ENCODE measurements at regions not wholly inside any gene's neighbourhood (a gene's known extent, or its start where the extent isn't known, plus 50 kb on each side); places are given as distances from the start of the nearest gene placed in this dataset.

DNA sequence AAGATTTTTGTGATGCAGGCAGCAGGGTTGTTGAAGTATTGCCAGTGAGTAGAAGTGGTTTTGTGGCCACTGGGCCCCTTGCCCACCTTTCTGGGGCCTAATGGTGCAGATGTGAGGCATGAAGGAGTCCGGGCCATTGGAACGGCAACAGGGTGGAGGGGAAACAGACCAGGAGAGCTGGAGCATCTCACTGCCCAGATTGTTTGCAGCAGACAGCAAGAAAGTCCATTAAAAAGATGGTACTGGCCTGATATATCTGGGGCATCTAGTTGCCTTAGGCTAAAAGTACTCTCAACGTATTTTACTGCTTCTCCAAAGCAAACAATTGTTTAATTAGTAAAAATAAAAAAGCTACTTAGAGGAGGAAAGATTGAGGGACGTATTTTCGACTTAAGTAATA, 298.4 kb downstream of the SATB1 start:
- Histone ChIP-seq H3F3A (ENCODE audit: insufficient read depth) (no peaks in the 10 kb centered on the region), H3K9me2 (replicated peaks; ENCODE audit: insufficient read depth, low read length) (no peaks in the 10 kb centered on the region), H3K79me2 (ENCODE audit: insufficient read depth, low read length) (no peaks in the 10 kb centered on the region), H3K9me3 (ENCODE audit: insufficient read depth, low read length) (no peaks in the 10 kb centered on the region), H2AFZ (ENCODE audit: low read depth, low read length, severe bottlenecking) (no peak overlapping the region), H3K36me3 (ENCODE audit: low read length) (no peaks in the 10 kb centered on the region), H3K4me3 (ENCODE audit: insufficient read depth, low read length, poor library complexity, severe bottlenecking) (no peak overlapping the region), H3K4me2 (ENCODE audit: low read depth, low read length, poor library complexity, severe bottlenecking) (peak overlapping the region; percentile 38), H4K20me1 (ENCODE audit: low read depth, low read length) (no peaks in the 10 kb centered on the region), H3K9ac (ENCODE audit: low read length) (no peak overlapping the region), H3K27me3 (ENCODE audit: low read length) (0 out of 2 replicates have a peak, but pooled peaks cover 3% of the 10 kb centered on the region), H3K27ac (ENCODE audit: low read depth, low read length) (no peak overlapping the region)
- no peak for TF ChIP-seq EZH2phosphoT487 (conservative IDR thresholded peaks at IDR 0.05; ENCODE audit: low read length)
- TF ChIP-seq, protein P1, sequence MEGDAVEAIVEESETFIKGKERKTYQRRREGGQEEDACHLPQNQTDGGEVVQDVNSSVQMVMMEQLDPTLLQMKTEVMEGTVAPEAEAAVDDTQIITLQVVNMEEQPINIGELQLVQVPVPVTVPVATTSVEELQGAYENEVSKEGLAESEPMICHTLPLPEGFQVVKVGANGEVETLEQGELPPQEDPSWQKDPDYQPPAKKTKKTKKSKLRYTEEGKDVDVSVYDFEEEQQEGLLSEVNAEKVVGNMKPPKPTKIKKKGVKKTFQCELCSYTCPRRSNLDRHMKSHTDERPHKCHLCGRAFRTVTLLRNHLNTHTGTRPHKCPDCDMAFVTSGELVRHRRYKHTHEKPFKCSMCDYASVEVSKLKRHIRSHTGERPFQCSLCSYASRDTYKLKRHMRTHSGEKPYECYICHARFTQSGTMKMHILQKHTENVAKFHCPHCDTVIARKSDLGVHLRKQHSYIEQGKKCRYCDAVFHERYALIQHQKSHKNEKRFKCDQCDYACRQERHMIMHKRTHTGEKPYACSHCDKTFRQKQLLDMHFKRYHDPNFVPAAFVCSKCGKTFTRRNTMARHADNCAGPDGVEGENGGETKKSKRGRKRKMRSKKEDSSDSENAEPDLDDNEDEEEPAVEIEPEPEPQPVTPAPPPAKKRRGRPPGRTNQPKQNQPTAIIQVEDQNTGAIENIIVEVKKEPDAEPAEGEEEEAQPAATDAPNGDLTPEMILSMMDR (IDR thresholded peaks at IDR 0.05; ENCODE audit: insufficient read depth, low read length, poor library complexity, severe bottlenecking) = no peak

DNA sequence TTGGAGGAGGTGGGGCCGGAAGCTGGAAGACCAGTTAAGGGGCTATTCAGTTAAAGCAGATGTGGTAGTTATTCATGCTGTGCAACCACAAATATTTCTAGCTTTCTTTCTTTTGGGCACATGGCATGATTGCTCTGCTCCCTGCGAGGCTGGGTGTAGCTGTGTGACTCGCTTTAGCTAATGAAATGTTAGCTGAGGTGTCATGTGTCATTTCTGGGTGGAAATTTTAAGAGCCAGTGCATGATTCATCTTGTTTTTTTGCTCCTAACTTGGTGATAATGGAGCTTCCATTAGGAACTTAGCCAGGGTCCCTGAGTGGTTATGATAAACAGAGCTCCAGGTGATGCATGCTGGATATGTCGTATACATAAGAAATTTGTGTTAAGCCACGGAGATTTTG, 300.6 kb downstream of the SATB1 start:
- no peak for TF ChIP-seq EZH2phosphoT487 (conservative IDR thresholded peaks at IDR 0.05; ENCODE audit: low read length)
- TF ChIP-seq, protein P1 (IDR thresholded peaks at IDR 0.05; ENCODE audit: insufficient read depth, low read length, poor library complexity, severe bottlenecking) = no peak
- H3K9me3 ChIP-seq (ENCODE audit: insufficient read depth, low read length) = no peaks in the 10 kb centered on the region
- no peaks in the 10 kb centered on the region for H3K79me2 ChIP-seq (ENCODE audit: insufficient read depth, low read length)
- no peak overlapping the region for H3K4me2 ChIP-seq (ENCODE audit: low read depth, low read length, poor library complexity, severe bottlenecking)
- H3K36me3 ChIP-seq (ENCODE audit: low read length) = no peaks in the 10 kb centered on the region
- H3K9ac ChIP-seq (ENCODE audit: low read length) = no peak overlapping the region
- no peak overlapping the region for H3K27ac ChIP-seq (ENCODE audit: low read depth, low read length)
- H3K27me3 ChIP-seq (ENCODE audit: low read length) = 0 out of 2 replicates have a peak, but pooled peaks cover 3% of the 10 kb centered on the region
- H2AFZ ChIP-seq (ENCODE audit: low read depth, low read length, severe bottlenecking) = no peak overlapping the region
- H3K4me3 ChIP-seq (ENCODE audit: insufficient read depth, low read length, poor library complexity, severe bottlenecking) = no peak overlapping the region
- no peaks in the 10 kb centered on the region for H3K9me2 ChIP-seq (replicated peaks; ENCODE audit: insufficient read depth, low read length)
- H4K20me1 ChIP-seq (ENCODE audit: low read depth, low read length) = no peaks in the 10 kb centered on the region
- no peaks in the 10 kb centered on the region for H3F3A ChIP-seq (ENCODE audit: insufficient read depth)

DNA sequence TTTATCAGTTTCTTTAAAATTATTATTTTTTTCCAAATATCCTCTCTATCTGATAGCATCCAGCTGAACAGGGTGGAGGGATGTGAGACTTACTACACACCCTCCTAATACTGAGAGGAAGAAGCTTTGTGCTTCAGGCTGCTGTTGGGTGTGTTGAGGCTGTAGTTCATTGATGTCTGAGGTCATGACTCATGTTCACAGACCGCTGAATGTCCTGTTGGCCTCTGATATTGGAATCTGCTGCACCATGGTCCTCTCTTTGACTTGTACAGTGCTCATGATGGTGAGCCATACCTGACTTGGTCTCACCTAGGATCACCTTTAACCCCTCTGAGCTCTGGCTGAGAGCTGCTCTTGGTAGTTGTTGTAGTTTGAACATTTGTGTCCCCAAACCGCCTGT, 302.9 kb downstream of the SATB1 start:
- Histone ChIP-seq H3K79me2 (ENCODE audit: insufficient read depth, low read length) (no peaks in the 10 kb centered on the region), H3K4me3 (ENCODE audit: insufficient read depth, low read length, poor library complexity, severe bottlenecking) (no peak overlapping the region), H3K36me3 (ENCODE audit: low read length) (no peaks in the 10 kb centered on the region), H2AFZ (ENCODE audit: low read depth, low read length, severe bottlenecking) (no peak overlapping the region), H3F3A (ENCODE audit: insufficient read depth) (no peaks in the 10 kb centered on the region), H3K9me3 (ENCODE audit: insufficient read depth, low read length) (no peaks in the 10 kb centered on the region), H3K27me3 (ENCODE audit: low read length) (0 out of 2 replicates have a peak, but pooled peaks cover 3% of the 10 kb centered on the region), H4K20me1 (ENCODE audit: low read depth, low read length) (no peaks in the 10 kb centered on the region), H3K9me2 (replicated peaks; ENCODE audit: insufficient read depth, low read length) (no peaks in the 10 kb centered on the region), H3K27ac (ENCODE audit: low read depth, low read length) (no peak overlapping the region), H3K9ac (ENCODE audit: low read length) (no peak overlapping the region), H3K4me2 (ENCODE audit: low read depth, low read length, poor library complexity, severe bottlenecking) (no peak overlapping the region)
- TF ChIP-seq, protein P1 (IDR thresholded peaks at IDR 0.05; ENCODE audit: insufficient read depth, low read length, poor library complexity, severe bottlenecking) = no peak
- no peak for TF ChIP-seq EZH2phosphoT487 (conservative IDR thresholded peaks at IDR 0.05; ENCODE audit: low read length)

Measured in SU-DHL-6 (cell line).